GM12878 (cell line): ENCODE measurements at regions not wholly inside any gene's neighbourhood (a gene's known extent, or its start where the extent isn't known, plus 50 kb on each side); places are given as distances from the start of the nearest gene placed in this dataset.

Experiments used
- ATAC-seq: fragments of 200-7000 bp; cut with Tn5 transposase; 3 replicates; pipeline ENCODE4 v1.9.1; 2020; ENCODE audit warnings: mild to moderate bottlenecking, moderate library complexity
- BruUV-seq: library from RNA; stranded (reverse); fragments of 400-500 nt; replicated peaks from 2 replicates; lab custom pipeline; 2021; lab: Mats Ljungman, UMichigan
- CTCF ChIA-PET: fragments of 300-600 bp; sonication (Branson Sonifier 250); formaldehyde crosslinking; extraction: SDS; loops from one replicate; lab custom pipeline; 2021; ENCODE audit warnings: inconsistent platforms; lab: Yijun Ruan, JAX
- POLR2A ChIA-PET: fragments of 350-600 bp; formaldehyde crosslinking; extraction: SDS; loops from one replicate; lab custom pipeline; 2021; ENCODE audit warnings: inconsistent platforms; lab: Charles Lee
- RAD21 ChIA-PET: fragments of 300-600 bp; sonication (Branson Sonifier 250); formaldehyde crosslinking; loops from one replicate; lab custom pipeline; 2023; ENCODE audit warnings: antibody characterized with exemption; ENCODE audit not compliant: unreplicated experiment; lab: Charles Lee
- SMC1A ChIA-PET: fragments of 300-600 bp; sonication (Branson Sonifier 250); formaldehyde crosslinking; loops from one replicate; lab custom pipeline; 2023; ENCODE audit not compliant: unreplicated experiment, uncharacterized antibody; lab: Charles Lee
- DNase-seq: peaks from one replicate; pipeline ENCODE4 v3.0.0-alpha.2; 2011; ENCODE audit warnings: low read depth, low spot score
- FAIRE-seq: peaks from 3 replicates; lab custom pipeline; 2011; peaks lifted over from hg19 to GRCh38; lab: Jason Lieb, UNC
- H2AFZ ChIP-seq: 2 replicates; pipeline ENCODE4 v1.6.0; 2011; ENCODE audit warnings: low read depth, low read length, control low read depth; ENCODE audit not compliant: control insufficient read depth
- H3K27ac ChIP-seq: 2 replicates; pipeline ENCODE4 v1.5.1; 2011; ENCODE audit warnings: control low read depth; ENCODE audit not compliant: control insufficient read depth, insufficient read depth
- H3K27me3 ChIP-seq, 2 experiments: replicated peaks in 1 of 2; 2 replicates each; pipeline versions ENCODE4 v1.6.0 to v1.6.1; 2011; ENCODE audit warnings: low read length in 1 of 2; ENCODE audit not compliant: control insufficient read depth in 2 of 2, insufficient read depth in 2 of 2
- H3K36me3 ChIP-seq, 2 experiments: 2 replicates each; pipeline ENCODE4 v1.5.1; 2011; ENCODE audit warnings: low read length in 1 of 2; ENCODE audit not compliant: control insufficient read depth in 2 of 2, insufficient read depth in 2 of 2
- H3K4me1 ChIP-seq: 2 replicates; pipeline ENCODE4 v1.6.1; 2011; ENCODE audit warnings: mild to moderate bottlenecking, low read length, moderate library complexity, mixed read lengths; ENCODE audit not compliant: control insufficient read depth, insufficient read depth
- H3K4me2 ChIP-seq: 2 replicates; pipeline ENCODE4 v1.6.0; 2011; ENCODE audit warnings: control low read depth; ENCODE audit not compliant: control insufficient read depth, insufficient read depth
- H3K4me3 ChIP-seq: fragments of 200-600 bp; sonication (generic); 2 replicates; pipeline ENCODE4 v1.5.1; 2016
- H3K79me2 ChIP-seq: 2 replicates; pipeline ENCODE4 v1.6.0; 2011; ENCODE audit warnings: low read length; ENCODE audit not compliant: control insufficient read depth, insufficient read depth
- H3K9ac ChIP-seq: 2 replicates; pipeline ENCODE4 v1.8.0; 2011; ENCODE audit warnings: low read length, control low read depth, mixed read lengths; ENCODE audit not compliant: control insufficient read depth, insufficient read depth
- H3K9me3 ChIP-seq: replicated peaks from 3 replicates; pipeline ENCODE4 v1.5.1; 2011; ENCODE audit warnings: mild to moderate bottlenecking, low read length; ENCODE audit not compliant: control insufficient read depth, insufficient read depth
- H4K20me1 ChIP-seq: 2 replicates; pipeline ENCODE4 v1.6.0; 2011; ENCODE audit not compliant: control insufficient read depth, insufficient read depth
- ATF7 ChIP-seq: fragments of 450-650 bp; IDR thresholded peaks from 2 replicates; pipeline ENCODE4 v1.6.1; 2016; ENCODE audit warnings: low read depth, mild to moderate bottlenecking
- HDAC2 ChIP-seq: fragments of 200-600 bp; sonication (generic); IDR thresholded peaks from 2 replicates; pipeline ENCODE4 v1.6.1; 2017
- LARP7 ChIP-seq: fragments of 450-650 bp; IDR thresholded peaks from 2 replicates; pipeline ENCODE4 v1.6.1; 2017; ENCODE audit warnings: mild to moderate bottlenecking
- MYB ChIP-seq: fragments of 150-350 bp; IDR thresholded peaks from 2 replicates; pipeline ENCODE4 v1.6.1; 2014; ENCODE audit warnings: mild to moderate bottlenecking, low read depth, low read length, borderline replicate concordance
- NR2C2 ChIP-seq: IDR thresholded peaks from 2 replicates; pipeline ENCODE4 v1.6.1; 2011; ENCODE audit warnings: borderline replicate concordance, low read depth; ENCODE audit not compliant: control insufficient read depth, insufficient read length
- PAX5 ChIP-seq: IDR thresholded peaks from 2 replicates; pipeline ENCODE4 v1.6.1; 2011; ENCODE audit warnings: low read depth, low read length, borderline replicate concordance
- POLR2AphosphoS2 ChIP-seq: IDR thresholded peaks from 2 replicates; pipeline ENCODE4 v1.6.1; 2011; ENCODE audit warnings: low read depth, mild to moderate bottlenecking, low read length, improper control_type of control experiment, moderate library complexity
- RCOR1 ChIP-seq: conservative IDR thresholded peaks from 2 replicates; pipeline ENCODE4 v1.6.1; 2012; ENCODE audit warnings: low read depth, low read length, improper control_type of control experiment
- SREBF2 ChIP-seq: IDR thresholded peaks from 2 replicates; pipeline ENCODE4 v1.6.1; 2012; ENCODE audit warnings: mild to moderate bottlenecking, low read length
- SUPT20H ChIP-seq: IDR thresholded peaks from 2 replicates; pipeline ENCODE4 v1.6.1; 2011; ENCODE audit warnings: low read depth, mild to moderate bottlenecking, low read length, moderate library complexity, borderline replicate concordance; ENCODE audit not compliant: control insufficient read depth
- WGBS: methylation state at CpG from one replicate; pipeline ENCODE4 v1.1.6; 2016; ENCODE audit warnings: low lambda C conversion rate; ENCODE audit not compliant: insufficient replicate concordance, insufficient coverage; ENCODE audit errors: missing lambda C conversion rate; 5-methylcytosine and 5-hydroxymethylcytosine counted together
- in situ Hi-C: fragments of 300-500 bp; cut with MboI; formaldehyde crosslinking; loops from 9 replicates; pipeline ENCODE4 v1.14.3; 2018; ENCODE audit warnings: mixed read lengths
- intact Hi-C: fragments of 100-400 bp; cut with micrococcal nuclease; formaldehyde crosslinking; loops from one replicate; pipeline ENCODE4 v1.14.2; 2022; ENCODE audit not compliant: unreplicated experiment
- TF ChIP-seq, protein P1 (sequence below): fragments of 450-650 bp; IDR thresholded peaks from 2 replicates; pipeline ENCODE4 v1.6.1; 2017; ENCODE audit warnings: borderline replicate concordance
- TF ChIP-seq, protein P2 (sequence below): IDR thresholded peaks from 2 replicates; pipeline ENCODE4 v1.6.1; 2012; ENCODE audit warnings: mild to moderate bottlenecking, low read depth, low read length

DNA sequence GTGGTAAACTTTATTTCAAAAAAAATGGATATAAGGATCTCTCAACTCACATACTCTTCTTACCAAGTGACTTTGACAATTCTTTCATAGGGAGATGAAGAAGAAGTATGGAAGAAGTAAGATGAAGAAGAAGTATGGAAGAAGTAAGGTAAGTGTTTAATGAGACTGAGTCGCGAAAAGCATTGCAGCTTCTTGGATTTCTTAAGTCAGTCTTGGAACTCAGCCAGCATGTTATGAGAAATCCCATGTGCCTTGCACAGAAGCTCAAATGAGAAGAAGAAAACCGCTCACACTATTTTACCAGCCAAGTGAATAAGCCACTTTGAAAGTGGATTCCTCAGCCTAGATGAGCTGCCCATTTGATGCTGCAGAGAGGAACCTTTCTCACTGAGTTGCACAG is 332.0 kb upstream of the CCDC179 start:
- no peak overlapping the region for H3K4me3 ChIP-seq
- no peaks in the 10 kb centered on the region for H3K79me2 ChIP-seq
- ChIA-PET CTCF (no interaction called here), SMC1A (interaction anchor here (0.7 to 0.8 kb wide), 2 partner anchors 12 to 95 kb away, joined by 3 read pairs; no protein-coding TSS in a partner anchor), RAD21 (no interaction called here), POLR2A (no interaction called here)
- no TSS peak for BruUV-seq
- no peaks in the 10 kb centered on the region for H3K9me3 ChIP-seq
- no peaks in the 10 kb centered on the region for H3K4me1 ChIP-seq
- no peak overlapping the region for H2AFZ ChIP-seq
- no peak for ATAC-seq
- no peak overlapping the region for H3K4me2 ChIP-seq
- no peak for FAIRE-seq
- H3K27me3 ChIP-seq: no peaks in the 10 kb centered on the region
- no peaks in the 10 kb centered on the region for H3K36me3 ChIP-seq
- TF ChIP-seq RCOR1: no peak
- TF ChIP-seq POLR2AphosphoS2: no peak
- no peak for TF ChIP-seq HDAC2
- TF ChIP-seq, protein P1, sequence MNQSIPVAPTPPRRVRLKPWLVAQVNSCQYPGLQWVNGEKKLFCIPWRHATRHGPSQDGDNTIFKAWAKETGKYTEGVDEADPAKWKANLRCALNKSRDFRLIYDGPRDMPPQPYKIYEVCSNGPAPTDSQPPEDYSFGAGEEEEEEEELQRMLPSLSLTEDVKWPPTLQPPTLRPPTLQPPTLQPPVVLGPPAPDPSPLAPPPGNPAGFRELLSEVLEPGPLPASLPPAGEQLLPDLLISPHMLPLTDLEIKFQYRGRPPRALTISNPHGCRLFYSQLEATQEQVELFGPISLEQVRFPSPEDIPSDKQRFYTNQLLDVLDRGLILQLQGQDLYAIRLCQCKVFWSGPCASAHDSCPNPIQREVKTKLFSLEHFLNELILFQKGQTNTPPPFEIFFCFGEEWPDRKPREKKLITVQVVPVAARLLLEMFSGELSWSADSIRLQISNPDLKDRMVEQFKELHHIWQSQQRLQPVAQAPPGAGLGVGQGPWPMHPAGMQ: no peak
- intact Hi-C loops (no loop called here), in situ Hi-C loops (no loop called here)
- no peak overlapping the region for H3K9ac ChIP-seq
- 28% methylated on average over 3 of the region's 3 CpGs for WGBS
- no peak for DNase-seq
- no peaks in the 10 kb centered on the region for H4K20me1 ChIP-seq
- no peak overlapping the region for H3K27ac ChIP-seq

DNA sequence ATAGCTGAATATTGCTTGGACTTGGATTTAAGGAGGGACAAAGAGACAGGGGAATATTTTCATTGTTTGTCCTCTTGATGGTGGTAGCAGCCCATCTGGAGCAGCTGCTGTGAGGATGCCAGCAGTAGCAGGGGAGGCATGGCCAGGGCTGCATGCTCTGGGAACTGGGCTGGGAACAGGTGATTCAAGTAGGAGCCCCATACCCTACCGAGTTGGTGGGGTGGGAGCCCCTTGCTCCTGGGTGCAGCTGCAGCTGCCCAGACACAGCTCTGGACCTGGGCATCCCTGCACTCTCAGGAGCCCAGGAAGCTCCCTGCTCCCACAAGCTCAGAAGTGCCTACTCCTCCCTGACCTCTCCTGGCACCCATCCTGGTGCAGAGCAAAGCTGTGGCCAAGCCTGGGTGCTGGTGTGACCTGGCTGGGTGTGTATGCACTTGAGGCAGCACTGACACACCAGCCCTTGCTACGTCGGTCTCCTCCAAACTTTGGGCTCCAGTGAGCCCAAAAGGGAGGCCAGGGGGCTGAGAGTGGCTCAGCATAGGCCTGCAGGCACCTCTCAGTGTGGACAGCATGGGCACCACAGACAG is 341.8 kb upstream of the CCDC179 start:
- Histone ChIP-seq H3K36me3 (no peaks in the 10 kb centered on the region), H3K27ac (no peak overlapping the region), H3K4me3 (no peak overlapping the region), H3K9ac (no peak overlapping the region), H4K20me1 (no peaks in the 10 kb centered on the region), H2AFZ (no peak overlapping the region), H3K4me1 (no peaks in the 10 kb centered on the region), H3K27me3 (no peaks in the 10 kb centered on the region), H3K79me2 (no peaks in the 10 kb centered on the region), H3K9me3 (no peaks in the 10 kb centered on the region; the same call in 2 of the 3 replicates), H3K4me2 (no peak overlapping the region)
- in situ Hi-C loops (no loop called here), intact Hi-C loops (no loop called here)
- POLR2A ChIA-PET: no interaction called here
- WGBS: 21% methylated on average over 3 of the region's 3 CpGs
- no TSS peak for BruUV-seq
- ATAC-seq: no peak
- no peak for FAIRE-seq
- no peak for DNase-seq
- RAD21 ChIA-PET: no interaction called here
- CTCF ChIA-PET: interaction anchor here (0.7 kb wide), 1 partner anchor 874 kb away, joined by 3 read pairs; no protein-coding TSS in a partner anchor
- SMC1A ChIA-PET: no interaction called here
- TF ChIP-seq SREBF2: no peak
- no peak for TF ChIP-seq SUPT20H
- no peak for TF ChIP-seq ATF7
- TF ChIP-seq PAX5: no peak
- no peak for TF ChIP-seq MYB
- TF ChIP-seq LARP7: no peak
- TF ChIP-seq, protein P2, sequence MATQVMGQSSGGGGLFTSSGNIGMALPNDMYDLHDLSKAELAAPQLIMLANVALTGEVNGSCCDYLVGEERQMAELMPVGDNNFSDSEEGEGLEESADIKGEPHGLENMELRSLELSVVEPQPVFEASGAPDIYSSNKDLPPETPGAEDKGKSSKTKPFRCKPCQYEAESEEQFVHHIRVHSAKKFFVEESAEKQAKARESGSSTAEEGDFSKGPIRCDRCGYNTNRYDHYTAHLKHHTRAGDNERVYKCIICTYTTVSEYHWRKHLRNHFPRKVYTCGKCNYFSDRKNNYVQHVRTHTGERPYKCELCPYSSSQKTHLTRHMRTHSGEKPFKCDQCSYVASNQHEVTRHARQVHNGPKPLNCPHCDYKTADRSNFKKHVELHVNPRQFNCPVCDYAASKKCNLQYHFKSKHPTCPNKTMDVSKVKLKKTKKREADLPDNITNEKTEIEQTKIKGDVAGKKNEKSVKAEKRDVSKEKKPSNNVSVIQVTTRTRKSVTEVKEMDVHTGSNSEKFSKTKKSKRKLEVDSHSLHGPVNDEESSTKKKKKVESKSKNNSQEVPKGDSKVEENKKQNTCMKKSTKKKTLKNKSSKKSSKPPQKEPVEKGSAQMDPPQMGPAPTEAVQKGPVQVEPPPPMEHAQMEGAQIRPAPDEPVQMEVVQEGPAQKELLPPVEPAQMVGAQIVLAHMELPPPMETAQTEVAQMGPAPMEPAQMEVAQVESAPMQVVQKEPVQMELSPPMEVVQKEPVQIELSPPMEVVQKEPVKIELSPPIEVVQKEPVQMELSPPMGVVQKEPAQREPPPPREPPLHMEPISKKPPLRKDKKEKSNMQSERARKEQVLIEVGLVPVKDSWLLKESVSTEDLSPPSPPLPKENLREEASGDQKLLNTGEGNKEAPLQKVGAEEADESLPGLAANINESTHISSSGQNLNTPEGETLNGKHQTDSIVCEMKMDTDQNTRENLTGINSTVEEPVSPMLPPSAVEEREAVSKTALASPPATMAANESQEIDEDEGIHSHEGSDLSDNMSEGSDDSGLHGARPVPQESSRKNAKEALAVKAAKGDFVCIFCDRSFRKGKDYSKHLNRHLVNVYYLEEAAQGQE: no peak
- TF ChIP-seq NR2C2: no peak
